ENCODE measurements at regions not wholly inside any gene's neighbourhood (a gene's known extent, or its start where the extent isn't known, plus 50 kb on each side); places are given as distances from the start of the nearest gene placed in this dataset.

- TF ChIP-seq CTCF (IDR thresholded peaks at IDR 0.05) (no peak), POLR2A (IDR thresholded peaks at IDR 0.05) (no peak)
Measured at GRCh38 chr6:14920276-14920675, 325.6 kb upstream of the JARID2 start.

Measured in sigmoid colon (tissue), 3 donors.